Ishikawa (cell line): ENCODE measurements at regions not wholly inside any gene's neighbourhood (a gene's known extent, or its start where the extent isn't known, plus 50 kb on each side); places are given as distances from the start of the nearest gene placed in this dataset.

ENCODE experiments used
- CEBPB ChIP-seq: IDR thresholded peaks from 2 replicates; pipeline ENCODE4 v1.6.1; 2012
- FOXM1 ChIP-seq: IDR thresholded peaks from 2 replicates; pipeline ENCODE4 v1.6.1; 2012; ENCODE audit warnings: low read depth, borderline replicate concordance
- NFIC ChIP-seq: IDR thresholded peaks from 2 replicates; pipeline ENCODE4 v1.6.1; 2012
- RAD21 ChIP-seq: IDR thresholded peaks from 2 replicates; pipeline ENCODE4 v1.6.1; 2012; ENCODE audit warnings: low read depth
- TF ChIP-seq, protein P1 (sequence below): IDR thresholded peaks from 2 replicates; pipeline ENCODE4 v1.6.1; 2012
- TF ChIP-seq, protein P2 (sequence below): IDR thresholded peaks from 2 replicates; pipeline ENCODE4 v1.6.1; 2012; ENCODE audit warnings: low read depth, mild to moderate bottlenecking

DNA sequence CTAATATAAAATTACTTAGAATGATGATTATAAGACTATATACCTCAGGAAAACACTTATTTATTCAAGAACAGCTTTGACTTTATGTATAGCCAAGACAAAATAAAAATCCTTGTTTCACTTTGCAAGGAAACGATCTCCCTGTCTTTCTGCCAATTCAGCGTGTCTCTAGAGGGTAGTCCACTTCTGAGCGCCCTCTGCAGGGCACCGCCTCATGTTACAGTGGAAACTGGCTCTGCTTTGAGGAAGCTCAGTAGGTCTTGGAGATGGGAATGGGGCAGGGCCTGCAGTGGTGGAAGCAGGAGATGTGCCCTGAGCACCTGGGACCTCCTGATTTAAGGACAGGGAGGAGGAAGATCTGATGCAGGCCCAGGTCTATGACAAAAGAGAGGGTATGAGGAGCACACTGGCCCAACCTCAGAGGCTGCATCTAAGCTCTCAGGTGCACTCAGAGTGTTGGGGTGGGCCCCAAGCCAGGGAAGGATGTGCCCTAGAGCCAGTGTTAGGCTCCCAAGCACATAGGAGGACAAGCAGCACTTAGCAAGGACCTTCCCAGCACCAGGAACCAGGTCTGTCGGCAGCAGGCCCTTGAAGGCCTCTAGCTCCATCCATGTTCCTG is 481.0 kb downstream of the TNS3 start:
- no peak for TF ChIP-seq FOXM1
- TF ChIP-seq, protein P1, sequence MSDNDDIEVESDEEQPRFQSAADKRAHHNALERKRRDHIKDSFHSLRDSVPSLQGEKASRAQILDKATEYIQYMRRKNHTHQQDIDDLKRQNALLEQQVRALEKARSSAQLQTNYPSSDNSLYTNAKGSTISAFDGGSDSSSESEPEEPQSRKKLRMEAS: 0 out of 2 replicates have a peak, but pooled peaks have one; percentile 32
- no peak for TF ChIP-seq CEBPB
- TF ChIP-seq, protein P2, sequence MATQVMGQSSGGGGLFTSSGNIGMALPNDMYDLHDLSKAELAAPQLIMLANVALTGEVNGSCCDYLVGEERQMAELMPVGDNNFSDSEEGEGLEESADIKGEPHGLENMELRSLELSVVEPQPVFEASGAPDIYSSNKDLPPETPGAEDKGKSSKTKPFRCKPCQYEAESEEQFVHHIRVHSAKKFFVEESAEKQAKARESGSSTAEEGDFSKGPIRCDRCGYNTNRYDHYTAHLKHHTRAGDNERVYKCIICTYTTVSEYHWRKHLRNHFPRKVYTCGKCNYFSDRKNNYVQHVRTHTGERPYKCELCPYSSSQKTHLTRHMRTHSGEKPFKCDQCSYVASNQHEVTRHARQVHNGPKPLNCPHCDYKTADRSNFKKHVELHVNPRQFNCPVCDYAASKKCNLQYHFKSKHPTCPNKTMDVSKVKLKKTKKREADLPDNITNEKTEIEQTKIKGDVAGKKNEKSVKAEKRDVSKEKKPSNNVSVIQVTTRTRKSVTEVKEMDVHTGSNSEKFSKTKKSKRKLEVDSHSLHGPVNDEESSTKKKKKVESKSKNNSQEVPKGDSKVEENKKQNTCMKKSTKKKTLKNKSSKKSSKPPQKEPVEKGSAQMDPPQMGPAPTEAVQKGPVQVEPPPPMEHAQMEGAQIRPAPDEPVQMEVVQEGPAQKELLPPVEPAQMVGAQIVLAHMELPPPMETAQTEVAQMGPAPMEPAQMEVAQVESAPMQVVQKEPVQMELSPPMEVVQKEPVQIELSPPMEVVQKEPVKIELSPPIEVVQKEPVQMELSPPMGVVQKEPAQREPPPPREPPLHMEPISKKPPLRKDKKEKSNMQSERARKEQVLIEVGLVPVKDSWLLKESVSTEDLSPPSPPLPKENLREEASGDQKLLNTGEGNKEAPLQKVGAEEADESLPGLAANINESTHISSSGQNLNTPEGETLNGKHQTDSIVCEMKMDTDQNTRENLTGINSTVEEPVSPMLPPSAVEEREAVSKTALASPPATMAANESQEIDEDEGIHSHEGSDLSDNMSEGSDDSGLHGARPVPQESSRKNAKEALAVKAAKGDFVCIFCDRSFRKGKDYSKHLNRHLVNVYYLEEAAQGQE: no peak
- peak; percentile 25; the same call in 1 of the 2 replicates for TF ChIP-seq NFIC
- TF ChIP-seq RAD21: peak; percentile 80
